ENCODE measurements at regions not wholly inside any gene's neighbourhood (a gene's known extent, or its start where the extent isn't known, plus 50 kb on each side); places are given as distances from the start of the nearest gene placed in this dataset.

DNA sequence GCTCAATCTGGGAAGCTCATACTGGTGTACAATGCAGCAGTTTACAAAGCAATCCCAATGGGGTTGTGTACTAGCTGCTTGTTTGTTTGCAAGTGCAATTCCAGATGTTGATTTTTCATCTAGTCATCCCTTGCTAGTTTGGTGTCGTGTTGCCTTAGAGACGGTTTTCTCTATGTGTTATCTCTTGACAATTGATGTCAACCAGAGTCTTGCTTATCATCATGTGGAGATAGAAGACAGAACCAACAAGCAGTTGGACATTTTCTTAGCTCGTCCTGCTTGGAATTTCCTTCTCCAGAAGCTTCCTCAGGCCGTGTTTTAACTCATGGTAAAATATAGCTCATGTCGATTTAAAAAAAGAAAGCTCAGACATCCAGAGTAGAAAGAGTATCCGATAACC, 262.0 kb upstream of the KCNH8 start:
- no peaks in the 10 kb centered on the region for H3K9me3 ChIP-seq (ENCODE audit: control insufficient read depth, insufficient read depth, low read depth, low read length)
- H3K27ac ChIP-seq (ENCODE audit: low read depth, low read length): no peak overlapping the region
- H3K27me3 ChIP-seq (ENCODE audit: control insufficient read depth, insufficient read depth, low read length): no peaks in the 10 kb centered on the region
- no peak overlapping the region for H3K4me3 ChIP-seq (ENCODE audit: low read depth, low read length)
- H3K36me3 ChIP-seq (ENCODE audit: control insufficient read depth, insufficient read depth, low read length): no peaks in the 10 kb centered on the region
- no peak overlapping the region for H3K9ac ChIP-seq (ENCODE audit: low read length)
- no peaks in the 10 kb centered on the region for H3K4me1 ChIP-seq (ENCODE audit: control insufficient read depth, insufficient read depth, low read length)

DNA sequence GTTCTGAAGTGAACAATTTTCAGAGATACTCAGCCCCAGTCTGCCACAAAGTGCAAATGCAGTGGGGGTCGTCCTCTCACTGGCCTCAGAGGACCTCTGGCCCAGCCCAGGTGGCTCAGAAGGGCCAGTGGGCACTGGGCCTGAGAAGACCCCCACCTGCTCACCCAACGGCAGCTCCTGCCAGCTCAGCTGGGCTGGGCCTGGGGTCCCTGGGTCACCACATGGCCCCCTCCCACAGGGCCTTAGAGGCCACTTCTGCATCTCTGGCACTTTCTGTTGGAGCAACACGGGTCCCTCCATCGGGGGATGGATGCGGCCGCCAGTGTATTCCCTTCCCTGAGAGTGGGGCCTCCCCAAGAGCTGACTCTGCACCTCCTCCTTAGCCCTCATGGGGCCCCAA, 262.7 kb upstream of the KCNH8 start:
- Histone ChIP-seq H3K4me3 (ENCODE audit: low read depth, low read length) (no peak overlapping the region), H3K27ac (ENCODE audit: low read depth, low read length) (no peak overlapping the region), H3K4me1 (ENCODE audit: control insufficient read depth, insufficient read depth, low read length) (no peaks in the 10 kb centered on the region), H3K9me3 (ENCODE audit: control insufficient read depth, insufficient read depth, low read depth, low read length) (no peaks in the 10 kb centered on the region), H3K36me3 (ENCODE audit: control insufficient read depth, insufficient read depth, low read length) (no peaks in the 10 kb centered on the region), H3K27me3 (ENCODE audit: control insufficient read depth, insufficient read depth, low read length) (no peaks in the 10 kb centered on the region), H3K9ac (ENCODE audit: low read length) (no peak overlapping the region)

DNA sequence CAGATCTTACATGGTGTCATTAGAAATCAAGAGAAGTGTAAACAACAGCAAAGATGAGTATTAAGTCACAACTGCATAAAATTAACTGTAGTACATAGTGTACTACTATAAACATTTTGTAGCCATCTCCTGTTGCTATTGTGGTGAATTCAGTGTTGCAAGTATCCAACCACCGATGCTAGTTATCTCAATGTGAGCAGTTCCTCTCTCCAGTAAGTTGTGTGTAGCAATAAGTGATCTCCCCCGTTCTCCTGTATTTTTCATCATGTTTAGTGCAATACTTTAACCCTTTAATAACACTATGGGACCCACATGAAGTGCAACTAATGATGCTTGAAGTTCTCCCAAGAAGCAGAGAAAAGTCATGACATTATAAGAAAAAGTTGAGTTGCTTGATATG, 264.7 kb upstream of the KCNH8 start:
- Histone ChIP-seq H3K4me1 (ENCODE audit: control insufficient read depth, insufficient read depth, low read length) (no peaks in the 10 kb centered on the region), H3K27me3 (ENCODE audit: control insufficient read depth, insufficient read depth, low read length) (no peaks in the 10 kb centered on the region), H3K4me3 (ENCODE audit: low read depth, low read length) (no peak overlapping the region), H3K27ac (ENCODE audit: low read depth, low read length) (no peak overlapping the region), H3K9me3 (ENCODE audit: control insufficient read depth, insufficient read depth, low read depth, low read length) (no peaks in the 10 kb centered on the region), H3K36me3 (ENCODE audit: control insufficient read depth, insufficient read depth, low read length) (no peaks in the 10 kb centered on the region), H3K9ac (ENCODE audit: low read length) (no peak overlapping the region)

DNA sequence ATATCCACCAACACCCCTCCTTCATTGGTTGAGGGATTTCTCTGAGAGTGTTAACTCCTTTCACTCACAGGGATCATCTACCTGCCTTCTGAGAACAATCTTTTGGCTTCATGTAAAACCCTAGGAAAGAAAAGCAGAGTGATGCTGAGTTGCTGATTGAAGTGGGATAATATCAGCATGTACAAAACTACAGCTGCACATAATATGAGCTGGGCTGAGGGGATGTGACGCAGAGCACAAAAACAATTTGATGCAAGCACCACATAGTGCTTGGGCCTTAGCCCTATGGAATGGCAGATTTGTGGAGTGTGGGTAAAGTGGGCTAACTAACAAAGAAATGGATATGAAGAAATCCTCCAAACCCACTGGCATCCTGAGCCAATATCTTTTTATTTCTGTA, 267.6 kb upstream of the KCNH8 start:
- no peaks in the 10 kb centered on the region for H3K27me3 ChIP-seq (ENCODE audit: control insufficient read depth, insufficient read depth, low read length)
- H3K4me1 ChIP-seq (ENCODE audit: control insufficient read depth, insufficient read depth, low read length): no peaks in the 10 kb centered on the region
- H3K36me3 ChIP-seq (ENCODE audit: control insufficient read depth, insufficient read depth, low read length): no peaks in the 10 kb centered on the region
- H3K4me3 ChIP-seq (ENCODE audit: low read depth, low read length): no peak overlapping the region
- H3K9me3 ChIP-seq (ENCODE audit: control insufficient read depth, insufficient read depth, low read depth, low read length): no peaks in the 10 kb centered on the region
- no peak overlapping the region for H3K27ac ChIP-seq (ENCODE audit: low read depth, low read length)
- no peak overlapping the region for H3K9ac ChIP-seq (ENCODE audit: low read length)

- Histone ChIP-seq H3K9me3 (ENCODE audit: control insufficient read depth, insufficient read depth, low read depth, low read length) (no peaks in the 10 kb centered on the region), H3K36me3 (ENCODE audit: control insufficient read depth, insufficient read depth, low read length) (no peaks in the 10 kb centered on the region), H3K27ac (ENCODE audit: low read depth, low read length) (no peak overlapping the region), H3K4me1 (ENCODE audit: control insufficient read depth, insufficient read depth, low read length) (no peaks in the 10 kb centered on the region), H3K4me3 (ENCODE audit: low read depth, low read length) (no peak overlapping the region), H3K9ac (ENCODE audit: low read length) (no peak overlapping the region), H3K27me3 (ENCODE audit: control insufficient read depth, insufficient read depth, low read length) (no peaks in the 10 kb centered on the region)
Observed at GRCh38 chr3:18872466-18872865, 275.8 kb upstream of the KCNH8 start.

- no peaks in the 10 kb centered on the region for H3K9me3 ChIP-seq (ENCODE audit: control insufficient read depth, insufficient read depth, low read depth, low read length)
- no peaks in the 10 kb centered on the region for H3K27me3 ChIP-seq (ENCODE audit: control insufficient read depth, insufficient read depth, low read length)
Observed at GRCh38 chr3:18870642-18871041, 277.7 kb upstream of the KCNH8 start.

GRCh38 chr3:18870074-18870640, 278.2 kb upstream of the KCNH8 start:
- Histone ChIP-seq H3K9ac (ENCODE audit: low read length) (no peak overlapping the region), H3K4me3 (ENCODE audit: low read depth, low read length) (no peak overlapping the region), H3K27ac (ENCODE audit: low read depth, low read length) (no peak overlapping the region), H3K4me1 (ENCODE audit: control insufficient read depth, insufficient read depth, low read length) (no peaks in the 10 kb centered on the region), H3K9me3 (ENCODE audit: control insufficient read depth, insufficient read depth, low read depth, low read length) (no peaks in the 10 kb centered on the region), H3K27me3 (ENCODE audit: control insufficient read depth, insufficient read depth, low read length) (no peaks in the 10 kb centered on the region), H3K36me3 (ENCODE audit: control insufficient read depth, insufficient read depth, low read length) (no peaks in the 10 kb centered on the region)

More at GRCh38 chr3:18870642-18871041, 277.7 kb upstream of the KCNH8 start:
- Histone ChIP-seq H3K36me3 (ENCODE audit: control insufficient read depth, insufficient read depth, low read length) (no peaks in the 10 kb centered on the region), H3K4me3 (ENCODE audit: low read depth, low read length) (no peak overlapping the region), H3K9ac (ENCODE audit: low read length) (no peak overlapping the region), H3K27ac (ENCODE audit: low read depth, low read length) (no peak overlapping the region), H3K4me1 (ENCODE audit: control insufficient read depth, insufficient read depth, low read length) (no peaks in the 10 kb centered on the region)

DNA sequence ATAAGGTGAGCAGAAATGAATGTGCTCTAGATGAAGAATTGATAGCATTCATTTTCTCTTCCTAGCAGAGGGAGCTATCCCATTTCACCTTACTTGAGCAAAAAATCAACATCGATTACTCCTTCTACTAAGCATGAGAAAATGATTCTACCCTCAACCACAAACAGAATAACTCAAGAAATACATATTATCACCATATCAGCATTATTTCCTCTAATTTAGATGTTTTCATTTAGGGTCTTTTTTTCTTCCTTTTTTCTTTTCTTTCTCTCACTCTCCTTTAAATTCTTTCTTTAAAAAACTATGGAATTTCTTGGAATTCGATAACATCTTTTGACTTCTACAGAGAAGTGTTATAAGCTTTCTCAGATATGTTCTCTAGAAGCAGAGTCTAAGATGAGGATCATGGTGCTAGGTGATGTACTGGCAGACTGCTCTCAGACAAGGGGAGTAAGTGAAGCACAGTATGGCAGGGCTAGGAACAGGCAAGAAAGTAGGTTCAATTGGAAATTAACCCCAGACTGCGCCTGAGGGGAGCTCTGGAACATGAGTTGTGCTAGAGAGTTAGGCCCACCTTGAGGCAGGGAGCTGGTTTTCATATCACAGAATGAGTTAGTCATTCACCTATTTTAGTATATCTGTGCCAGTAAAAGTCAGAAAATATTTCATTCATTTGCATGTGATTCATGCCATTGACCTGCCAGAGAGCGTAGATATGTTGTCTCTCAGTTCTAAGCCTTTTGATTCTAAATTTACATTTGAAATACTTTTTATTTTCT, 279.2 kb upstream of the KCNH8 start:
- H3K9me3 ChIP-seq (ENCODE audit: control insufficient read depth, insufficient read depth, low read depth, low read length): no peaks in the 10 kb centered on the region

DNA sequence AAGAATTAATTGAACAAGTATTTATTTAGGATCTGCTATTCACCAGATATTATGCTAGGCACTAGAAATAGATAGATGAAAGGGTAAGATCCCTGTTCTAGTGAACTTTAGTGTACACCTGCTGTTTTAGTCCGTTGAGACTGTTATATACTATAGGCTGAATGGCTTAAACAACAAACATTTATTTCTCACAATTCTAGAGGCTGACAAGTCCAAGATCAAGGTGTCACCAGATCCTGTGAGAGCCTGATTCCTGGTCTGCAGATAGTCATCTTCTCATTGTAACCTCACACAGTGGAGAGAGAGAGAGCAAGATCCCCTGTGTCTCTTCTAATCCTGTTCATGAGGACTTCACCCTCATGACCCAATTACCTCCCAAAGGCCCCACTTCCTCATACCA, 281.4 kb upstream of the KCNH8 start:
- Histone ChIP-seq H3K9ac (ENCODE audit: low read length) (no peak overlapping the region), H3K4me3 (ENCODE audit: low read depth, low read length) (no peak overlapping the region), H3K27me3 (ENCODE audit: control insufficient read depth, insufficient read depth, low read length) (no peaks in the 10 kb centered on the region), H3K27ac (ENCODE audit: low read depth, low read length) (no peak overlapping the region), H3K4me1 (ENCODE audit: control insufficient read depth, insufficient read depth, low read length) (no peaks in the 10 kb centered on the region), H3K36me3 (ENCODE audit: control insufficient read depth, insufficient read depth, low read length) (no peaks in the 10 kb centered on the region), H3K9me3 (ENCODE audit: control insufficient read depth, insufficient read depth, low read depth, low read length) (no peaks in the 10 kb centered on the region)

More for the DNA sequence above, 279.2 kb upstream of the KCNH8 start:
- Histone ChIP-seq H3K4me1 (ENCODE audit: control insufficient read depth, insufficient read depth, low read length) (no peaks in the 10 kb centered on the region), H3K36me3 (ENCODE audit: control insufficient read depth, insufficient read depth, low read length) (no peaks in the 10 kb centered on the region), H3K27ac (ENCODE audit: low read depth, low read length) (no peak overlapping the region), H3K9ac (ENCODE audit: low read length) (no peak overlapping the region), H3K4me3 (ENCODE audit: low read depth, low read length) (no peak overlapping the region), H3K27me3 (ENCODE audit: control insufficient read depth, insufficient read depth, low read length) (no peaks in the 10 kb centered on the region)

DNA sequence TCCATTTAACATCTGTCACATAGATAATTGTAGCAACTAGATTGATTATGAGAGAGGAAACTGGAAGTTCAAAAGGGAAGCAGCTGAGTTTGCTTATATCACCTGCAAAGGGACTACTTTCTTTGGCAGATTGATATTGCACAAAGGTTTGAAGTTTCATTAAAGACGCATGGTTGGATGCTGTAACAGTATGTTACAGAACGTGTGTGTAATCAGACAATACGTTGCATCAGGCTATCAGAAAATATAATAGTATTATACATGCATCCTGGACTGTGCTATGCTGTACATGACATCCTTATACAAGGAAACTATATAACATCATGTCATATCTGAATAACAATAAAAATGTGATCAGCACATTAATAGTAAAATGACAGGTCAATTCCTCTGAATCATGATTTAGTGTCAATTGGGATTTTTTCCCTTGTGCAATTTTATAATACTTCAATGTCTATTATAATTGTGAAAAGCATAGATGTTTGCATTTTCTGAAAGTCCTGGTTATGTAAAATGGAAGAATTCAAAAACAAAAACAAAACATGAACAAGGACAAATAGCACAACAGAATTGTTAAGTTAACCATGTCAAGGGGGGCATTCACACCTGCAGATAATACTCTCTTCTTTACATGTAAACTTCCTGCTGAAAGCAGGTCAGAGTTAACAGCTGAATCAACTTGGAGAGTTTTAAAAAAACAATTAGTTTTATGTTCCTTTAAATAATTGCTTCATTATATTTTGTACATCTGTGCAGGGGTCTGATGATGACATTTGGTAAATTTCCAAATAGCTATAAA, 283.2 kb upstream of the KCNH8 start:
- no peak overlapping the region for H3K27ac ChIP-seq (ENCODE audit: low read depth, low read length)
- no peak overlapping the region for H3K9ac ChIP-seq (ENCODE audit: low read length)
- H3K27me3 ChIP-seq (ENCODE audit: control insufficient read depth, insufficient read depth, low read length): no peaks in the 10 kb centered on the region
- no peaks in the 10 kb centered on the region for H3K36me3 ChIP-seq (ENCODE audit: control insufficient read depth, insufficient read depth, low read length)
- no peaks in the 10 kb centered on the region for H3K4me1 ChIP-seq (ENCODE audit: control insufficient read depth, insufficient read depth, low read length)
- no peaks in the 10 kb centered on the region for H3K9me3 ChIP-seq (ENCODE audit: control insufficient read depth, insufficient read depth, low read depth, low read length)
- no peak overlapping the region for H3K4me3 ChIP-seq (ENCODE audit: low read depth, low read length)

GRCh38 chr3:18862077-18862476, 286.2 kb upstream of the KCNH8 start:
- no peak overlapping the region for H3K9ac ChIP-seq (ENCODE audit: low read length)
- H3K27ac ChIP-seq (ENCODE audit: low read depth, low read length): no peak overlapping the region
- H3K27me3 ChIP-seq (ENCODE audit: control insufficient read depth, insufficient read depth, low read length): no peaks in the 10 kb centered on the region
- H3K36me3 ChIP-seq (ENCODE audit: control insufficient read depth, insufficient read depth, low read length): no peaks in the 10 kb centered on the region
- H3K4me3 ChIP-seq (ENCODE audit: low read depth, low read length): no peak overlapping the region
- no peaks in the 10 kb centered on the region for H3K9me3 ChIP-seq (ENCODE audit: control insufficient read depth, insufficient read depth, low read depth, low read length)
- H3K4me1 ChIP-seq (ENCODE audit: control insufficient read depth, insufficient read depth, low read length): no peaks in the 10 kb centered on the region

Measured in HUES6 (cell line).